AG04449 (cell line): ENCODE measurements at regions not wholly inside any gene's neighbourhood (a gene's known extent, or its start where the extent isn't known, plus 50 kb on each side); places are given as distances from the start of the nearest gene placed in this dataset.

Source experiments
- CTCF ChIA-PET: fragments of 350-600 bp; formaldehyde crosslinking; extraction: SDS; loops from one replicate; lab custom pipeline; 2021; ENCODE audit warnings: antibody characterized with exemption; lab: Yijun Ruan, JAX
- POLR2A ChIA-PET: fragments of 400-600, 350-600 bp; formaldehyde crosslinking; extraction: SDS; loops from one replicate; lab custom pipeline; 2020; ENCODE audit warnings: antibody characterized with exemption, inconsistent platforms; lab: Yijun Ruan, JAX
- DNase-seq: peaks from one replicate; pipeline ENCODE4 v3.0.0-alpha.2; 2010; ENCODE audit warnings: low read depth, low spot score
- H3K4me3 ChIP-seq: 2 replicates; pipeline ENCODE4 v1.5.1; 2011; ENCODE audit warnings: low read depth, mild to moderate bottlenecking, control low read depth, low read length
- TF ChIP-seq, protein P1 (sequence below): IDR thresholded peaks from one replicate; pipeline ENCODE4 v1.5.1; 2011; ENCODE audit warnings: mild to moderate bottlenecking, moderate library complexity, low read length, control low read depth, inconsistent platforms; ENCODE audit not compliant: insufficient read depth; ENCODE audit errors: missing control alignments

DNA sequence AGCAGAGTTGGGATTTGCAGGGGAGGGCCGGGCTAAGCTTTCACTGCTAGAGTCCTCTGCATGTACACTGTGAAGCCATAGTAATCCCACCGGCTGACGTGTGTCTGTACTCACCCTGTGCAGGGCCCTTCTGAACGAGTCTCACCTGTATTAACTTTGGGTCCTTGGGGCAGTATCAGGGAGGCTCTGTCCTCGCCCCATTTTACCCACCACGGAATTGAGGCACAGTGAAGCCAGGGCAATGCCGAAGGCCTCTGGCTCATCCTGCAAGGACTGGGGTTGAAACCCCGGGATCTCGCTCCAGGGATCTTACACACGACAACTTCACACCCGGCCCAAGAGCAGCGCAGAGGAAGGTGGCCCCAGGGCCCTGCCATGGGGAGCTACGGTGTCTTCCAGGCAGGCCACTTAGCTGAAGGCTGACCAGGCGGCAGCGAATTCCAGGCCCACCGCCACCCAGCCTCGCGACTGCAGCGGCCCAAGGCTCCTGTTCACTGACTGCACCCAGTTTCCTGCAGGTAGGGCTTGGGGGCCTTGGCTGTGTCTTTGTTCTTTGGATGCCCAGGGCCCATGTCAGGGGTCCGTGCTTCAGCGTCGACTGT, 75.5 kb upstream of the ADRA2C start:
- TF ChIP-seq, protein P1, sequence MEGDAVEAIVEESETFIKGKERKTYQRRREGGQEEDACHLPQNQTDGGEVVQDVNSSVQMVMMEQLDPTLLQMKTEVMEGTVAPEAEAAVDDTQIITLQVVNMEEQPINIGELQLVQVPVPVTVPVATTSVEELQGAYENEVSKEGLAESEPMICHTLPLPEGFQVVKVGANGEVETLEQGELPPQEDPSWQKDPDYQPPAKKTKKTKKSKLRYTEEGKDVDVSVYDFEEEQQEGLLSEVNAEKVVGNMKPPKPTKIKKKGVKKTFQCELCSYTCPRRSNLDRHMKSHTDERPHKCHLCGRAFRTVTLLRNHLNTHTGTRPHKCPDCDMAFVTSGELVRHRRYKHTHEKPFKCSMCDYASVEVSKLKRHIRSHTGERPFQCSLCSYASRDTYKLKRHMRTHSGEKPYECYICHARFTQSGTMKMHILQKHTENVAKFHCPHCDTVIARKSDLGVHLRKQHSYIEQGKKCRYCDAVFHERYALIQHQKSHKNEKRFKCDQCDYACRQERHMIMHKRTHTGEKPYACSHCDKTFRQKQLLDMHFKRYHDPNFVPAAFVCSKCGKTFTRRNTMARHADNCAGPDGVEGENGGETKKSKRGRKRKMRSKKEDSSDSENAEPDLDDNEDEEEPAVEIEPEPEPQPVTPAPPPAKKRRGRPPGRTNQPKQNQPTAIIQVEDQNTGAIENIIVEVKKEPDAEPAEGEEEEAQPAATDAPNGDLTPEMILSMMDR, result no peak
- CTCF ChIA-PET, result no interaction called here
- no peak overlapping the region for H3K4me3 ChIP-seq
- POLR2A ChIA-PET, result no interaction called here
- no peak for DNase-seq

DNA sequence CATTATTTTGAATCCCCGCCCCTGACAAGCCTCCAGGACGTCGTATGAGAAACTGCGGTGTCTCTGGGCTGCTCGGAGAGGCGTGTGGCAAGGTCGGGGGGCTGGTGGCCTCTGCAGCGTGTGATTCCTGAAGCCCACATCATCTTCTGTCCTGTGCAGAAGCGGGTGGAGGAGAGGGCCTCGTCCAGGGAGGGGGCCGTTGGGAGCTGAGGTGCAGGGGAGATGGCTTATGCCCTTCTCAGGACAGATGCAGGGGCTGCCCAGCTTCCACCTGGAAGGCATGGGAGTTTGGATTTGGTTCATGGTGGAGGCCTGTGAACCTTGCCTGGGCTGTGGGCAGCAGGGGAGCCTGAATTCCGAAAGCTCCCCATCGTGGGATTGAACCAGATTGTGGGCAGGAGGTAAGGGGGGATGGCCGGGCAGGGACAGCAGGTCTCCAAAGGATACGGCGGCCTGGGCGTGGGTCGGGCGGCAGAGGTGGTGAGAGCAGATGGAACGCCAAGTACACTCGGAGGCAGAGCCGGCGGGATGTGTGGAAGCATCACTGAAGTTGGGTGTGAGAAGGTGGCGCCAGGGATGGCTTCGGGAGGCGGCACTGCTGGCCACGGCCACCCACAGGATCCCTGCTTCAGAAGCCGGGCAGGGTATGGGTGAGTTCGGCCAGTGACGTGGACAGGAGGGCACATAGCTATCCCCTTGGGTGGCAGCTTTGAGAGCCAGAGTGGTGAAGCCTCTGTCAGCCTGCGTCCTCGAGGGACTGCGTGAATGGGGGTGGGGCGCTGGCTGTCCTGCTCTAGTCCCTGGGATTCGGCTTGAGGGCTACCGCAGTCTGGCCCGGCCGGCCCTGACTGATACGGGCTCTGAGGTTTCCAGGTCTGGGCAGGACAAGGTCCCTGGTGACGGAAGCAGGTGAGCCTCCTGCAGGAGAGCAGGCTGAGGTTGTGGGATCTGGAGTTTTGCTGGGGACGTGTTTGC, 76.3 kb upstream of the ADRA2C start:
- POLR2A ChIA-PET, result no interaction called here
- CTCF ChIA-PET, result no interaction called here
- TF ChIP-seq, protein P1, result no peak

DNA sequence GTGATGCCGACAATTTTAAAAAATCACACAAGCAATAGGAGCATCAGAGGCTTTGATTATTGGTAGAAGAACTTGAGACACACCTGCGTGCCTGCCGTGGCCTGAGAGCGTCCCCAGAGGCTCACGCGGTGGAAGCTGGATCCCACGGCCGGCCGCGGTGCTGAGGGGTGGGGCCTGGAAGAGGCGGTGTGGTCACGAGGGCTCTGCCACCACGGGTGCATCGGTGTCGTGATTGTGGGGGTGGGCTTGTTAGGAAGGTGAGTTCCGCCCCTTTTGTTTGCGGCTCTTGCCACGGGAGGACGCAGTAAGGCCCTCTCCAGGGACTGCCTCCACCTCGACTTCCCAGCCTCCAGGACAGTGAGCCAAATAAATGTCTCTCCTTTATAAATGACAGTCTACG, 77.2 kb upstream of the ADRA2C start:
- H3K4me3 ChIP-seq, result no peak overlapping the region
- CTCF ChIA-PET, result no interaction called here
- TF ChIP-seq, protein P1, result no peak
- POLR2A ChIA-PET, result no interaction called here
- no peak for DNase-seq

More for the DNA sequence above, 76.3 kb upstream of the ADRA2C start:
- no peak overlapping the region for H3K4me3 ChIP-seq
- DNase-seq, result no peak

DNA sequence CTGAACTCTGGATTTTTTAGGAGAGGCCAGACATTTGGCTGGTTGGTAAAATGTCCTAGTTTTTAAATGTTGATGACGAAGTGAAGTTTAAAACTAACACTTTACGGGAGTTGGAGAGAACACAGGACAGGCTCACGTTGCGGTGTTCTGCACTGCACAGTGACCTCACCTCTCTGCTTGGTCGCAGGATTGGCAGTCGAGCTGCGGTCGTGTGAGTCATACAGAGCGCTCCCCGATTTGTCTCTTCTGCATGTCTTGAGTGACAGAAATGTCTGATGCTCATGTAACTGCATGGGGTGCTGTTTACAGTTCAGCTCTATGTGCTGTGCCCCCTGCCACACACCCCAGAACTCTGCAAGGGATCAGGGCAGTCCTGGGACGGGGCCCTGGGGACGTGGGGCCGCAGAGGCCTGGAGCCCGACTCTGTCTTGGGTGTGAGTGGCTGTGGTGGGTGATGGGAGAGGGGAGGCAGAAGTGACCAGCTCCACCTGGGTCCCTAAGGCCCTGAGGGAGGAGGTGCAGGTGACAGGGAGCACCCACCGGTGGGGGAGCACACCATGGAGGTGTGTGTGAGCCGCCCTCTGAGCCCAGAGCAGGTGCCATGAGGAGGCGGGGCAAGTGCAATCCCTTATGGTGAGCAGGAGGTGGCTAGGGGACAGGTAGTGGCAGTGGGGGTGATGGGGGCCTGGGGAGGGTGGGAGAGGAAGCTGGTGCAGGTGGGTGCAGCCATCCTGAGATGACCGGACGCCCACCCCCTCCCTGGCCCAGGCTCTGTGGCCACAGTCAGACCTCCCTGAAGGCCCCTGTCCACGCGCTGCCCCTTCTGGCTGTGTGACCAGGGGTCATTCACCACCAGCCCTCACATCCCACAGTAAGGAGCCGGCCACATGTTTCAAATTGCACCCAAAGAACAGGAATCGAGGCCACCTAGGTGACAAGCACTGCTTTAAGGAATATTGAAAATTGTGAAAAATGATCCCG, 77.9 kb upstream of the ADRA2C start:
- CTCF ChIA-PET, result no interaction called here
- TF ChIP-seq, protein P1, result no peak
- DNase-seq, result no peak
- POLR2A ChIA-PET, result no interaction called here
- no peak overlapping the region for H3K4me3 ChIP-seq

DNA sequence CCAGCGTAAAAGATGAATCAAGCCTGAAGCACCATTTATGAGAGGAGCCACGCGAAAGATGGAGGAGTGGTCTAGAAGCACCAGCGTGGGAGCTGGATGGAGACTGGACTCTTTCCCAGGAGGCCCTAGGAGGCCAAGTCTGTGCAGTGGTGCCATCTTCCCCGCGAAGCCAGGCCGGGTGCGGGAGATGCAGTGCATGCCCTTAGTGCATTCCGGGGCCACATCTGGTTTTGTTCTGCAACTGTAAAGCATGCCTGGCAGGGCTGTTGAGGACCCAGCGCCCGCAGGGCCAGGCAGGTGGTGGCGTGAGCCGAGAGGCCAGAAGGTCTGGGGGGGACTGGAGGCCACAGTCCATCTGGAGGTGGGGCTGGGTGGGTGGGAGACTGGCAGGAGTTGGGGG, 78.6 kb upstream of the ADRA2C start:
- ChIA-PET POLR2A (no interaction called here), CTCF (no interaction called here)
- TF ChIP-seq, protein P1, result no peak
- DNase-seq, result no peak
- no peak overlapping the region for H3K4me3 ChIP-seq

DNA sequence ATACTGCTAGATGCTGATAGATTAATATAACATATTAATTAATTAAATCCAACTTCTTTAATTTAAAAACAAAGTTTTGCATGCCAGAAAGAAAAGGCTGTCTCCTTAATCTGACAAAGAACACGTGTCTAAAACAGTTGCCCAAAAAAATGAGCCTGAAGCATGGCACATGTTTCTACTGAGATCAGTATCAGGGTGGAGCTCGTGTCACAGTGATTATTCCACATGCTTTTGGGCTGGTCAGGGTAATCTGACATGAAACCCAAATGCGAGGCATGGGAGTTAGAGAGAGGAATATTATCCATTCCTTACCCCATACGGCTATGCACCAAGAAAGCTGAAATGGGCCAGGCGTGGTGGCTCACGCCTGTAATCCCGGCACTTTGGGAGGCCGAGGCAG, 79.4 kb upstream of the ADRA2C start:
- TF ChIP-seq, protein P1, result no peak
- ChIA-PET POLR2A (no interaction called here), CTCF (no interaction called here)
- no peak overlapping the region for H3K4me3 ChIP-seq
- DNase-seq, result no peak
